Activated CD4-positive, alpha-beta T cell treated with anti-CD3 and anti-CD28 coated beads, Interleukin-2, amount 50 U/mL, for 16 hours (primary cell): ENCODE measurements at regions not wholly inside any gene's neighbourhood (a gene's known extent, or its start where the extent isn't known, plus 50 kb on each side); places are given as distances from the start of the nearest gene placed in this dataset.

Source experiments
- DNase-seq: peaks from one replicate; pipeline ENCODE4 v3.0.0-alpha.2; 2020

DNA sequence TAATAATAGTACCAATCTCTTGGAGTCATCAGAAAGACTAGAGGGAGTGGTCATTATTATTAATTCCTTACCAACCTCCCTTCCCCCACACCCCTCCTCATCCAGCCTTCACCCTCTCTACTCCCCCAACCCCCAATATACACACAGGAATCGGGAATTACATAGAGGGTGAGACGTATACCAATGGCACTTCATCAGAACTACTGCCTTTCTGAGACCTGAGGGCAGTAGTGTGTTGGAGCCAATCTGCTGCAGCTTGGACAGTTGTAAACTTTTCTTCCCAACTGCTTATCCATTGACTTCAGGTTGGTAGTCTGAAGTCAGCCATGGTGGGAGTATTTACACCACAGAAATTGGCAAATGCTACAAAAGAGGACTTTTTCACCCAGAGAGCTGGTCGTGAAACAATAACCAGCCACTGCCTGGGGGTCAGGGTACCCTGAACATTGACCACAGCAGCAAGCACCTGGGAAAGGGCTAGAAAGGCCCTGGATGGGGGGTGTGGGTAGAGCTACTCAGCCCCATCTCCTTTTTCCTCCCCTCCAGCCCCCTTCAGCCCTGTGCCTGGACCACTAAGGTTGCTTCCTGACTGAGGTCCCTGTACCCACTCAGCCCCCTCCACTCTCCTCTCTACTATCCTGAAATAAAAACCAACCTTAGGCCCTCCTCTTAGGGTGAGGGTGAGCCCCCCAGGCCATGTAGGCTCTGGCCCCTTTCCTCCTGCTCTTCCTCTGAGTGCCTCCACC, 161.5 kb downstream of the MRPL14 start:
- no peak for DNase-seq

DNA sequence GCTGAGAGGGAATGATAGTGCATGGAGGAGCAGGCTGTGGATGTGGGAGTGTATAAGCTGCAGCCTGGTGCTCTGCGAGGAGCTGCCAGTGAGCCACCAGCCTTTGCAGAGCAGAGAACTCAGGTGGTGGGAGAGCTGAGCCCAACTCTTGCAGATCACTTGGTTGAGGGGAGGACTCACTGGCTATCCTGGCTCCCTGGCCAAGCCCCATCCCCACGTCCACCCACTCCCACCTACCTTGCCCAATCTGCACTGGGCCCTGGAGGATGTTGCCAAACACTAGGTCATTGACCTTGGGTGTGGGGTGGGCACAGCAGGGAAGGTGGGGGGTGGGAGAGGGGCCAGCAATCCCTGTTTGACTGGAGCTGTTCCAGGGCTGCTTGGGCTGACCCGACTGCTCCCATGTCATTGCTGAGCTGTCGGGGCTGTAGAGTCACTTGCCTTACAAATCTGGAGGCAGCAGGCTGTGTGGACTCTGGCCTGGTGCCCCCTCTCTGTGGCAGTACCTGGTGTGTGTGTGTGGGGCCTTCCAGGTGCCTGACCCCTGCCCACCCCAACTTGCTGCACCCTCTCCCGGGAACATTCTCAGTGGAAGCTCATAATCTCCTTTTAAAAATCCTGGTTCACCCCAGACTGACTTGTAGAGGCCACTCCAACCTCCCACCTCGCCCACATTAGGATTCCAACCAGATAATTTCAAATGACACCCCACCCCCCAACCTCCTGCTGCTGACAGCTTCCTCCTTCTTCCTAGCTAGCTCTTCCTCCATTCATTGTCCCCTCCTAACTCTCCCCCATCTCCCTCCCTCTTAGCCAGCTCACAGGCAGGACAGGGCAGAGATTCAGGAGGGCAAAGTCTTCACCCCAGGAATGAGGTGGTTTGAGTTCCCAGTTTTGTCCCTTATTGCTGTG, 162.3 kb downstream of the MRPL14 start:
- no peak for DNase-seq

DNA sequence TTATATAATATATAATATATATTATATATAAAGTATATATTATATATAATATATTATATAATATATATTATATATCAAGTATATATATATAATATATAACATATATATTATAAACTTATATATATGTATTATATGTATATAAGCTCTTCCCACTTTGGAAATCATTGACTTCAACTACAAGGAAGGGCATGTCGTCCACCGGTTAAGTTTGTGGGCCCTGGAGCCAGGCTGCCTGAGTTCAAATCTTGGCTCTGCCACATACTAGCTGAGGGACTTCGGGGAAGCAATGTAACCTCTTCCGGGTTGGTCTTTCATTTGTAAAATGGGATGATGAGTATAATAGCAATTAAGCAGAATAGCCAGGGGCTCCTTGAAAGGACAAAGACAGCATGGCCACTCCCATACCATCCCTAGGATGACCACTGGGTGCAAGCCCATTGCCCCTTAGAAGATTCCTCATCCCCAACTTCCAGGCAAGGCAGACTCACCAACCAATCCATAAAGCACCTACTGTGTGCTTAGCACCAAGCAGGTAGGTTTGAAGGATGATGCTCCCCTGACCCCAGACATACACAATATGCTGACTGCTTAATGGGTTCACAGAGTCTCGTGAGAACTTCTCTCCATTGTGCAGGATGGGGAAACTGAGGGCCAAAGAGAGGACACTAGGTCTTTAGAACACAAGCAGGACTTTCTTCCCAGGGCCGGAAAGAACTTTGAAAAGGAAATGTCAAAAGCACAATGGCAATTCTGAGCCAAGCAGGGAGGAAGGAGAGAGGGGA, 163.2 kb downstream of the MRPL14 start:
- DNase-seq, result no peak

DNA sequence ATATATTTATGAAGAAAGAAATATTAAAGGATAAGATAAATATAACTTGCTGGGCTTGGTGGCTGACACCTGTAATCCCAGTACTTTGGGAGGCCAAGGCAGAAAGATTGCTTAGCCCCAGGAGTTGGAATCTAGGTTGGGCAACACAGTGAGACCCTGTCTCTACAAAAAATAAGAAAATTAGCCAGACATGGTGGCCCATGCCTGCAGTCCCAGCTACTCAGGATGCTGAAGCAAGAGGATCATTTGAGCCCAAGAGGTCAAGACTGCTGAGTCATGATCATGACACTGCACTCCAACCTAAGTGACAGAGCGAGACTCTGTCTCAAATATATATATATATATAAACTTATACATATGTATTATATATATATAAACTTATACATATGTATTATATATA, 164.0 kb downstream of the MRPL14 start:
- DNase-seq, result no peak

DNA sequence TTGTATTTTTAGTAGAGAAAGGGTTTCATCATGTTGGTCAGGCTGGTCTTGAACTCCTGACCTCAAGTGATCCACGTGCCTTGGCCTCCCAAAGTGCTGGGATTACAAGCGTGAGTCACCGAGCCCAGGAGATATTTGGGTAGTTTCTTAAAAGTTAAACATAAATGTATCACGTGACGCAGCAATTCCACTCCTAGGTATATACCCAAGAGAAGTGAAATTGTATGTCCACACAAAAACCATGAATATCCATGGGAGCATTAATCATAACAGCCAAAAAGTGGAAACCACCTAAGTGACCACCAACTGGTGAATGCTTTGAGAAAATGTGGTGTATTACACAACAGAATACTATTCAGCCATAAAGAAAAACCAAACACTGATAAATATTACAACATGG, 164.8 kb downstream of the MRPL14 start:
- DNase-seq, result no peak

DNA sequence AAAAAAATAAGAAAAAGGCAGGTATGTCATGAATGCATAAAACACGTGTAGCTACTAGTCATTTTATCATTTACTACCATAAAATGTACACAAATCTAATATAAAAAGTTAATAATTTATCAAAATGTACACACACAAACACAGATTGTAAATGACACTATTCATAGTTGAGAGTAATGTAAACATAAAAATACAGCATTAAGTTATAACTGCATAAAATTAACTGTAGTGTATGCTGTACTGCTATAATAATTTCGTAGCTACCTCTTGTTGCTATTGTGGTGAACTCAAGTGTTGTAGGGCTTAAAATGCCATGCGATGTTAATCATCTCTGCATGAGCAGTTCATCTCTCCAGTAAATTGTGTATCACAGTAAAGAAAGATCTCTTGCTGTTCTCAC, 170.0 kb downstream of the MRPL14 start:
- no peak for DNase-seq

DNA sequence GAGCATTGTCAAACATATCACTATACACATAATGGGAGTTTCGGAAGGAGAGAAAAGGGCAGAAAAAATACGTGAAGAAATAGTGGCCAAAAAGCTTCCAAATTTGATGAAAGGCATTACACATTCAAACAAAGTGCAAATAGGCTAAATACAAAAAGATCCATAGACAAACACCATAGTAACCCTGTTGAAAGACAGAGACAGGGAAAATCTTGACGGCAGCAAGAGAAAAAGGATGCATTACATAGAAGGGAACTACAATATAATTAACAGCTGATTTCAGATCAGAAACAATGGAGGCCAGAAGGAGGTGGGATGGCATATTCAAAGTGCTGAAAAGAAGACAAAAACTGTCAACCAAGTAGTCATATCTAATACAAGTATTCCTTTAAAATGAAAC, 170.8 kb downstream of the MRPL14 start:
- no peak for DNase-seq

DNA sequence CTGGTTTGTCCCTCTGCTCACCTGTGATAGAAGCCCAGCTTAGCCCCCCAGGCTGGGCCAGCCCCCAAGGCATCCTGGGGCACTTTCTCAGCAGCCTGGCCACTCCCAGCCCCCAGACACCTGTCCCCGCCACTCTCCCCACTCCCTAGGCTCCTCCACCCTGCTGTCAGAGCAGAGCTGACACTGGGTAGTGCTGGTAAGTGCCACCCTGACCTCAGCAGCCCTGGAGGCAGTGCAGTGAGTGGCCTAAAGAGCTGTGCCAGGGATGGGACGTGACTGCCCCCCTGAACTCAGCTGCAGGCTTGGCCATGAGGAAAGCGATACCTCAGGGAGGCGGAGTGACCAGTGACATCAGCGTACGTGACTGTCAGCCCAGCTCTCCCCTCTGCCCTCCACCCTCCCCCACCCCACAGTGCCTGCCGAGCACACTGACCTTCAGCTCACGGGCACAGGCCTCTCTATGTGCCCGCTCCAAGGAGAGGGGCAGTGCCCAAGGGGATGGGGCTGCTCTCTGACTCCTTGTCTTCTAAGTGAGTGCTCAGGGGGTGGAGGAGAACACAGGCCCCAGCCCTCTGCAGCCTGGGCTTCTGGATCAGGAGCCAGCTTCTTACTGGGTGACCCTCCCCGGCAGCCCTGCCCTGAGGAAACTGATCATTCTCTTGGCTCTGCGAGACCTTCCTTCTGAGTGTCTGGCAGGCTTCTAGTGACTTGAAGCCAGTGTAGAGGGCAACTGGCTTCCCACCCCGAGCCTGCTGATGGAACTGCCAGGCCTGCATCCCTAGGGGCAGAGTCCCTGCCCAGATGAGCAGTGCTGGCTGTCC, 172.7 kb downstream of the MRPL14 start:
- no peak for DNase-seq

DNA sequence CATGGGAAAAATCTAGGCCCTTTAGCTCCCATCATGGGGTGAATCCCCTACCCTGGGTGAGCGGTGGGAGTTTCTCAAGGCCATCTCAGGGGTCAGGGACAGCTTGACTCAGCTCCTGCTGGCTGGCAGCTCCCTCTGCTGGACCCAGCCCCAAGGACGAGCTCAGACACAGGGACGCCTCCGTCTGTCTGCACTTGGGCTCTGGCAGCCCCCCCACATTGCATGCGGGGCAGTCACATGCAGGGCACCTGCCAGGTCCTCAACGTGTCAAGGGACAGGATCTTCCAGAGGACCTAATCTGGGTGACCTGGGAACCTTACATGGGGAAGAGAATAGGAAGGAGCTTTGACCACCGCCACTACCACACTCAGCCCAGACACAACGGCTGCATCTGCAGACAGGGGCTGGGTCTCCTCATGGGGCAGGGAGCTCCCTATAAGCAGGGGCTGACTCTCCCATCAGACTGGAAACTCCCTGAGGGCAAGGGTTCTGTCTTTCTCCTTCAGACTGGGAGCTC, 173.4 kb downstream of the MRPL14 start:
- DNase-seq, result no peak

DNA sequence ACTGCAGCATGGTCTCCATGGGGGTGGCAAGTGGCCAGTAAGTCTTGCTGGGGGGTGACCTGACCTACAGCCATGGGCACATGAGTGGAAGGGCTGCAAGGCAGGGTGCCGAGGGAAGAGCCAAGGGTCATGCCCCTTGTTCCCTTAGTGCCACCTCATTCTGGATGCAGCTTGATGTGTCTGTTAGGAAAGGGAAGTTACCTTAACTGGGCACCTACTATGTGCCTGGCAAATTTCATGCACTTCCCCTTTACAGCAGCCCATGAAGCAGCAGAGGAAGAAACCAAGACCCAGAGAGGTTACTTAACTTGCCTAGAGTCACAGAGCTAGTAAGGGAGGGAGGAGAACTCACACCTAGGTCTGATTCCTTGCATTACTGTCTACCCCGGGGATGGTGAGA, 174.0 kb downstream of the MRPL14 start:
- DNase-seq, result no peak

DNA sequence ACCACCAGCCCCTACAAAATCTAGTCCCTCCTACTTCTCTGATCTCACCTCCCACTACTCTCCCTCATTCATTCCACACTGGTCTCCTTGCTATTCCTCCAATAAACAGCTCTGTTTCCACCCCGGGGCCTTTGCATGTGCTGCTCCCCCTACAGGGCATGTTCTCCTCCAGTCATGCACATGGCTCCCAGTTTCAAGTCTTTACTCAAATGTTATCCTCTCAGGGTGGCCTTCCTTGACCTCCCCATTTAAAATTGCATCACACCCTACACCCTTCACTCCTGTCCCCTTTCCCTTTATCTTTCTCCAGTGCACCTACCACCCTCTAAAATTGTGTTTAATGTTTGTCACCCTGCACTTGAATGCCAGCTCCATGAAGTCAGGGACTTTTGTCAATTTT, 174.5 kb downstream of the MRPL14 start:
- DNase-seq, result peak; percentile 14

DNA sequence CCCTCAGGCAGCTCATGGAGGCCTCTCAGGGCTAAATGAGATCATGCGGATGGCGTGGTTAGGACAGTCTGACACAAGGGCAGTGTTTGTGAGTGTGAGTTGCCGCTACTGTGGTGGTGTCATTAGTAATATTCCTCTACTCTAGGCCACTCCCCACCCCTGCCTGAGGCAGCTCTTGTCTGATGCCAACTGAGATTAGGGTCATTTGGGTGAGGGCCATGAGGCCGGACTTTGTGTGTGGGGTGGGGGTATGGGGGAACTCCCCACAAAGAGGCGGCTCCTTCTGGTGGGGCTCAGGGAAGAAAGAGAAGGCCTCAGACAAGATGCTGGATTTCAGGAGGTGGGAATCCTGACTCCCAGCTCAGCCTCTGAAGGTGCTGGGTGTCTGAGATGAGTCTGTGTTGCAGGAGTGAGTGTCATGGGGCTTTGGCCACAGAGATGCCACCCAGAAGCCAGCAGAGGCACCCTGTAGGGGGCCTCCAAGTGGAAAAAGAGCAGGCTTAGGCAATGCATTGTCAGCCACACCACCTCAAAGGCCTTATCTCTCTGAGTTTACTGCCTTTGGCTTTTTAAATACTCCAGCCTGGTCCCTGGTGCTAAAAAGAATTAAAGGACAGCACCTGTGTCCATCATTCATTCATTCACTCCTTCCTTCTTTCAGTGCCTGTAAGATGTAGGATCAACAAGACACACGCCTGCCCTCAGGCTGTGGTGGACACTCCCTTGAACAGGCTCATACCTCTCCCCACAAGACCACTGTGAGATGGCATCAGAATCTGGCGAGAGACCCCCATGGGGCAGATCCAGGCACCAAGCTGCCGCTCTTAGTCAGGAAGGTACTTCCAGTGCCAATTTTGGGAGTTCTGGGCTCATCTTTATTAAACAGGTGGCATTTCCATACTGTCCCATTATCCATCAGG, 175.2 kb downstream of the MRPL14 start:
- no peak for DNase-seq

DNA sequence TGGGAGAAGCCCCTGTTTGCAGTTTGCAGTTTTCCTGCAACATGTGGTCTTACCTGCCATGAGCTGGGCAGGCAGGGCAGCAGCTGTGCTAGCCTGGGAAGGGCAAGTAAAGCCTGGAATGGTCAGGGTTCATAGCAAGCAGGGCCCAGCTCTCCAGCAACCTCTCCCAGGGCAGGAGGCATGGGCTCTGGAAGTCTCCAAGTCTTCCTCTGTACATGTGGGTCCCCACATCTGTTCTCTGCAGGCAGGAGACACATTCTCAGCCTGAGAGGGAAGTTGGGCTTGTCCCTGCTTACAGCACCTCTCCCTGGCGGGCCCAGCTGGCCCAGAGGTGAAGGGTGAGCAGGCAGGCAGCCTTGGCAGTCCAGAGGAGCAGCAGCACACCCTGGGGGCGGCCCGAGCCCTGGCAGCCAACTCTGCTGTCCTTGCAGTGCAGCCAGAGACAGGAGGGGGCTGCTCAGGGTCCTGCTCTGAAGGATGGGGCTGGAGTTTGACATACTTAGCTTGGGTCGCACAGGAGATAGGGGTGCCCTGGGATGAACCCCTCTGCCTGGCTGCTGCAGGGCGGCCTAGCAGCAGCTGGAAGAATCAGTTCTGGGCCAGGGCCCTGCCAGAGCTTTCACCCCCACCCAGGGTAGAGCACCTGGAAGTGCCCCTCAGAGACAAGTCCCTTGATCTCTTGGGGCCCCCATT, 176.0 kb downstream of the MRPL14 start:
- DNase-seq, result no peak

DNA sequence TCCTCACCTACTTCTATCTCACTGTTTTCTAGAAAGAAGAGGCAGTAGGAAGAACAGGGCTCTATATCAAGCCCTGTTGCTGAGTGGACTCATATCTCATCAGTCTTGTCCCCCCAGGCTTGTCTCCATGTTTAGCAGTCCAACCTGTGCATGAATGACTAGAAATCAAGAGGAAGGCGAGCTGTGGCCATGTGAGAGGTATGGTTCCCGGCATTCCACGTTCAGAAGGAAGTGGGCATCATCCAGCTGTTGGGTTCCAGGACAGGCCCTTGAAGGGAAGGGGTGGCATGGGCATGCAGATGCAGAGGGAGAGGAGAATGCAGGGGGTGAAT, 176.6 kb downstream of the MRPL14 start:
- DNase-seq, result no peak

DNA sequence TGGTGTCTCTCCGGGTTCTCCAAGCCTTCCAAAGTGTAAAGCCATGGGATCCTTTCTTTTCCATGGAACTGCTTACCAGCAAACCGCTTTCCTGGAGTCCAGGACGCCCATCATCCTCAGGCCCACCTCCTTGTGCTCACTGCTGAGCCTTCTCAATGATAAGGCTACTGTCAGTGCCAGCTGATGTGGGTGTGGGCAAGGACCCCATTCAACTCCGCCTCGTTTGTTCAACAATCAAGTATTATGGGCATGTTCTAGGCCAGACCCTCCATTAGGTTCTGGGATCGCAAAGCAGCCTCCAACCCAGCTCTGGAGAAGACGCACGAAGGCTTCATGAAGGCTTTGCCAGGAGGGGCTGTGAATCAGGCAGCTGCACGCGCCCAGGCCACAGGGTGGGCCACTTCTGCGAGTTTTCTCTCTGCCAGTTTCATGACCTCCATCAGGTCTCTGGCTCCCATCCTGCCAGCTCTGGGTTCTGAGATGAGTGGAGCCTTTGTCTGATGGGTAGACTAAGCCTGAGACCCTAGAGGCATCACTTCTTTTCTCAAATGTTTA, 177.1 kb downstream of the MRPL14 start:
- no peak for DNase-seq

DNA sequence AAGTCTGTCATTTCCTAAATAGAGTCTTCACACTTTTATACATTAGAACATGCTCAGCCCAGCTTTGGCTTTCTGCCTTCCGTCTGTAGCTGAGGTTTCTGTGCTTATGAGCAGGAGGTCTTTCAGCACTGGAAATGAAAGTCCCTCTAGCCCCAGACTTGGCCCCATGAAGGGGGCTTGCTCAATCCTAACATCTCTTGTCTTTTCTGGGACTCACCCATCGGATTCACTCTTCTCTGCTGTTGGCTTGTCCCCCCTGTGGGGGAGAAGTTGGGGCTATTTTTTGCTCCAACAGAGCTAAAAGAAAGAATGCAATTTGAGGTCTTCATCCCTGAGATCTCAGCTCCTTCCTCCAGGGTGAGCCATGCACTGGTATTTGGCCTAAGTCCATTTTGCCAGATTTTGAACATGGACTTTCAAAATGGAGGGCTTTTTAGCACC, 177.7 kb downstream of the MRPL14 start:
- DNase-seq, result no peak

DNA sequence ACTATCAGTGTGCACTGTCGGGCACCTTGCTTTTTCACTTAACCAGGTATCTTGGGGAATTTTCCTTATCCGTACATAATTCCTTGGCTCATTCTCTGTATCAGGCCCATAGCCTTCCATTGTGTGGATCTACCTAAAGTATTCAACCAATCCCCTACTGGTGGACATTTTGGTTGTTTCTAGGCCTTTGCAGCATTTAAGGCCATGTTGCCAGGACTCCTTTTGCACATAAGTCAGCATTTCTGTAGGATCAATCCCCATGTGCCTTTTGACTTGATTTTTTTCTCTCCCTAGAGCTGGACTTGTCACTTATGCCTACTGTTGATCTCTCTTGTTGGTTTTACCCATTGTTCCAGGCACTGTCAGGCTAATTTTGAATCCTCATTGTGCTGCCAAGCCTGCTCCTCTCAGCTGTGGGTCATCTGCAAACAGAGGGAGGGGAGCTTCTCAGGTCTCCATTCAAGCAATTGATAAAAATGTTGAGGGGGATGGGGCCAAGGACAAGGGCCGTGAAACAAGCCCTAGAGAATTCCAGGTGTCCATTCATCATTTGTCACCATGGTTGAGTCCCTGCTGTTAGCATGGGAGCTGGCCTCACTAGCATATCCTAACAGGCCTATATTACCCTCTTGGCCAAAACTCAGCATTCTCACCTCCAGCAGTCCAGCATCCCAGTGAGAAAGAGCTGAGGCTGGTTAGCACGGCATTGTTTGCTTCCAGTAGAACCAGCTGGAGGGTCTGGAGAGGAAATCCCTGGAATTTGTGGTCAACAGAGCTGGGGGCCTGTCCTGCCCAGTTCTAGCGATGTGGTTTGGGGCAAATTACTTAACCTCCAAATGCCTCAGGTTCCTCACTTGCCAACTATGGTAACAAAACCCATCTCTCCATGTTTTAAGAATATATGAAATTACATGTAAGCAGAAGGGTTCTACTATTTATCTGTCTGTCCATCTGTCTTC, 178.4 kb downstream of the MRPL14 start:
- no peak for DNase-seq

DNA sequence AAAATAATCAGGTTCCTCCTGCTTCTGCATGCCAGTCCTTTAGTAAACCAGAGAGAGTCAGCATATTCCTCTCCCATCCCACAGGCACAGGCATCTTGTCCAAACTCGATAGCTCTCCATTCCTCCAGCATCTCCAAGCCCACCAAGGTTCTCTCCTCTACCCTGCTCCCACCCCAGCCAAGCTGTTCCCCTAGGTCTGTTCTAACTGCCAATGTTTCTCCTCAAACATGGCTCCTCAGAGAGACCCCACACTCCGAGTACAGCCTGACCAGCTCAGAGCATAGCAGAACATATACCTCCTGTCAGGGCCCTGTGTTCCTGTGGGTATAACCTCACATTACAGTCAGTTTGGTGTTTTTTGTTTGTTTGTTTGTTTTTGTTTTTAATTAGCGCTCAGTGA, 177.8 kb downstream of the VEGFA start:
- DNase-seq, result no peak
